CD8-positive, alpha-beta memory T cell (primary cell): ENCODE measurements at regions not wholly inside any gene's neighbourhood (a gene's known extent, or its start where the extent isn't known, plus 50 kb on each side); places are given as distances from the start of the nearest gene placed in this dataset.

Source experiments
- CTCF ChIA-PET: fragments of 350-600 bp; sonication (Branson Sonifier 250); formaldehyde crosslinking; loops from one replicate; lab custom pipeline; 2021; ENCODE audit warnings: antibody characterized with exemption; lab: Charles Lee
- POLR2A ChIA-PET: fragments of 350-600 bp; sonication (Branson Sonifier 250); formaldehyde crosslinking; loops from one replicate; lab custom pipeline; 2021; ENCODE audit warnings: antibody characterized with exemption; lab: Charles Lee
- DNase-seq, 5 donors: peaks; one replicate each; pipeline versions ENCODE4 v3.0.0 to v3.0.0-alpha.2; 2020 to 2022; ENCODE audit warnings: mixed read lengths in 1 of 5
- H3K27ac ChIP-seq: one replicate; pipeline ENCODE4 v1.7.0; 2013; ENCODE audit warnings: low read depth, mild to moderate bottlenecking, low read length, moderate library complexity
- H3K27me3 ChIP-seq: 2 replicates; pipeline ENCODE4 v1.7.0; 2013; ENCODE audit warnings: low read length, mild to moderate bottlenecking; ENCODE audit not compliant: insufficient read depth, poor library complexity, severe bottlenecking
- H3K36me3 ChIP-seq: 2 replicates; pipeline ENCODE4 v1.7.0; 2013; ENCODE audit warnings: mild to moderate bottlenecking, low read length, moderate library complexity; ENCODE audit not compliant: insufficient read depth
- H3K4me1 ChIP-seq: 2 replicates; pipeline ENCODE4 v1.7.0; 2013; ENCODE audit warnings: mild to moderate bottlenecking, low read length, moderate library complexity; ENCODE audit not compliant: insufficient read depth
- H3K4me3 ChIP-seq: 2 replicates; pipeline ENCODE4 v1.7.0; 2013; ENCODE audit warnings: mild to moderate bottlenecking, low read length
- H3K9me3 ChIP-seq: 2 replicates; pipeline ENCODE4 v1.7.0; 2013; ENCODE audit warnings: mild to moderate bottlenecking, low read length
- H3K27ac Mint-ChIP-seq, 8 donors: one replicate each; pipeline ENCODE4 v1.8.0; 2020 to 2021; ENCODE audit warnings: mixed read lengths in 8 of 8, mild to moderate bottlenecking in 6 of 8, inconsistent platforms in 3 of 8, moderate library complexity in 3 of 8
- H3K27me3 Mint-ChIP-seq, 2 donors: one replicate each; pipeline ENCODE4 v1.8.0; 2020 to 2021; ENCODE audit warnings: mixed read lengths in 2 of 2, mild to moderate bottlenecking in 1 of 2, moderate library complexity in 1 of 2
- H3K36me3 Mint-ChIP-seq, 3 donors: one replicate each; pipeline ENCODE4 v1.8.0; 2020 to 2021; ENCODE audit warnings: mixed read lengths in 3 of 3, inconsistent platforms in 1 of 3, mild to moderate bottlenecking in 1 of 3
- H3K4me1 Mint-ChIP-seq, 3 donors: one replicate each; pipeline ENCODE4 v1.8.0; 2020 to 2021; ENCODE audit warnings: mixed read lengths in 3 of 3, inconsistent platforms in 1 of 3, mild to moderate bottlenecking in 1 of 3
- H3K4me3 Mint-ChIP-seq, 7 donors: one replicate each; pipeline ENCODE4 v1.8.0; 2020 to 2021; ENCODE audit warnings: mixed read lengths in 7 of 7, mild to moderate bottlenecking in 6 of 7, moderate library complexity in 4 of 7, inconsistent platforms in 2 of 7
- H3K9me3 Mint-ChIP-seq, 5 donors: one replicate each; pipeline ENCODE4 v1.8.0; 2020 to 2022; ENCODE audit warnings: mixed read lengths in 5 of 5, mild to moderate bottlenecking in 3 of 5, moderate library complexity in 2 of 5, inconsistent platforms in 1 of 5

DNA sequence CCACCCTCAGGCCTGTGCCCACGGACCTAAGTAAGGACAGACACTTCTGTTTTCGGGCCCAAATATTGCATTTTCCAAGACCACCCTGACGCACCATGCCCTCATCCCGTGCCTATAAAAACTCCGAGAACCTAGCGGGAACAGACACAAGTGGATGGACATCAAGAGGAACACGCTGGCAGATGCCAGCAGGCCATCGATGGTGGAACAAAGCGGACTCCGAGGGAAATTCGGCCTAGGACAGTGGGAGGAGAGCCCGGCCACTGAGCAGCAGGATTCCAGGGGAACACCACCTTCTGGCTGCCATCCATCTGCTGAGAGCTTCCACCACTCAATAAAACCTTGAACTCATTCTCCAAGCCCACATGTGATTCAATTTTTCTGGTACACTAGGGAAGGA lies 243.6 kb upstream of the ZWINT start:
- POLR2A ChIA-PET: no interaction called here
- Histone ChIP-seq H3K4me1 (no peaks in the 10 kb centered on the region), H3K36me3 (no peaks in the 10 kb centered on the region), H3K27ac (no peak overlapping the region), H3K9me3 (no peaks in the 10 kb centered on the region), H3K27me3 (no peaks in the 10 kb centered on the region), H3K4me3 (no peak overlapping the region)
- Mint-ChIP-seq H3K27me3 (no peaks in the 10 kb centered on the region), H3K9me3 (peaks cover 0 to 14% (median 1%) of the 10 kb centered on the region in 5 donors), H3K27ac (no peak overlapping the region), H3K36me3 (no peaks in the 10 kb centered on the region), H3K4me1 (no peaks in the 10 kb centered on the region), H3K4me3 (no peak overlapping the region)
- CTCF ChIA-PET: no interaction called here
- DNase-seq: no peak

DNA sequence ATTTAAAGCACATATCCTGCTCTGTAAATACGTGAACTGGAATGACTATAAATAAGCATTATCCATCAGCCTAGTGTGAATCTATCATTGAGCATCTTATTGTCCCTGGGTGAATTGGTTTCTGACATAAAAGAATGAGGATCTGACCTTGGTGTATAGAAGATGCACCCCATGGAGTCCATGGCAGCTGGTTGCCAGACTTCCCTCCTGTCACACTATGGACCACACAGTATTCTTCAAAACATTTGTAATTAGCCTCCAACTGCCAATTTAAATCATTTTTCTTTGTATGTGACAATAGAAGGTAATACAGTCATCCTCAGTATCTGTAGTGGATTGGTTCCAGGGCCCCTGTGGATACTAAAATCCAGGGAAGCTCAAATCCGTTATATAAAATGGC lies 238.1 kb upstream of the ZWINT start:
- Histone ChIP-seq H3K9me3 (no peaks in the 10 kb centered on the region), H3K27me3 (no peaks in the 10 kb centered on the region), H3K27ac (no peak overlapping the region), H3K36me3 (no peaks in the 10 kb centered on the region), H3K4me1 (no peaks in the 10 kb centered on the region), H3K4me3 (no peak overlapping the region)
- Mint-ChIP-seq H3K36me3 (no peaks in the 10 kb centered on the region), H3K27me3 (no peaks in the 10 kb centered on the region), H3K4me1 (no peaks in the 10 kb centered on the region), H3K4me3 (no peak overlapping the region), H3K9me3 (peaks cover 2 to 10% (median 4%) of the 10 kb centered on the region in 5 donors), H3K27ac (no peak overlapping the region)
- ChIA-PET CTCF (no interaction called here), POLR2A (no interaction called here)
- no peak for DNase-seq

DNA sequence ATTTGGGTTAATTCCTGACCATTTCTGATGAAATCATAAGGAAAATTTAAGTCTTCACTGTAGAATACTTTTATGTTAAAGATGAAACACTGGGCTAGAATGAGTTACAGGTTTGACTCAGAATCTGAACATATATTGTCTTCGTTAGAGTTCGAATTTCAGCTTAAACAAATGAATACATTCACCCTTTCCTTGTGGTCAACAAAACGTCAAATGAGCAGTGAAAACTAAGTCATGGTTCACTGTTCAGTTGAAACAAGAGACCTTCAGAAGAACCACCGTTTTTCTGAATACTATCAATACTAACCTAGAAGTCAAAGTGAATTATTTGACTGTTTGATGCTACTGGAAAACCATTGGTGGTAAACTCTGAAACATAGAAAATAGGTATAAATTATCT lies 235.2 kb upstream of the ZWINT start:
- Mint-ChIP-seq H3K27ac (no peak overlapping the region), H3K4me1 (no peaks in the 10 kb centered on the region), H3K9me3 (peaks cover 2 to 10% (median 4%) of the 10 kb centered on the region in 5 donors), H3K36me3 (no peaks in the 10 kb centered on the region), H3K27me3 (no peaks in the 10 kb centered on the region), H3K4me3 (no peak overlapping the region)
- CTCF ChIA-PET: no interaction called here
- H3K36me3 ChIP-seq: no peaks in the 10 kb centered on the region
- H3K9me3 ChIP-seq: no peaks in the 10 kb centered on the region
- no peak overlapping the region for H3K4me3 ChIP-seq
- no peak overlapping the region for H3K27ac ChIP-seq
- no peaks in the 10 kb centered on the region for H3K4me1 ChIP-seq
- no peaks in the 10 kb centered on the region for H3K27me3 ChIP-seq
- no peak for DNase-seq
- POLR2A ChIA-PET: no interaction called here

DNA sequence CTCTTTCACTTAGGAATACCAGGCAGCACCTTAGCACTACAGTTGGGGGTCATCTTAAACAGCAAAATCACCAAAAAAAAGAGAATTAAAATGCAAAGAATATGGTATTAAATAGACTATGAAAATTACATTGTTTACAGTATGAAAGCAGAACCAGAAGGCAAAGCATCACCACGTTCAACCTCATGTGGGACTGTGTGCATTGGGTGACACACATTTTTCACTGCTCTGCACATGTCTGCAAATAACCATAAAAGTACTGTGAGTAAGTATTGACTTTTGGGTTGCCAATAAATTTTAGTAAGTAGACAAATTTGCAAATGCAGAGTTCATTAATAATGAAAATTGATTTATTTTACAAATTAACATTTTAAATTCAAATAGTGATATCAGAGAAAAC lies 232.1 kb upstream of the ZWINT start:
- Histone ChIP-seq H3K9me3 (no peaks in the 10 kb centered on the region), H3K4me3 (no peak overlapping the region), H3K36me3 (no peaks in the 10 kb centered on the region), H3K27ac (no peak overlapping the region), H3K4me1 (no peaks in the 10 kb centered on the region), H3K27me3 (no peaks in the 10 kb centered on the region)
- Mint-ChIP-seq H3K27me3 (no peaks in the 10 kb centered on the region), H3K4me3 (no peak overlapping the region), H3K27ac (no peak overlapping the region), H3K9me3 (peaks cover 2 to 10% (median 4%) of the 10 kb centered on the region in 5 donors), H3K4me1 (no peaks in the 10 kb centered on the region), H3K36me3 (no peaks in the 10 kb centered on the region)
- ChIA-PET CTCF (no interaction called here), POLR2A (no interaction called here)
- DNase-seq: no peak

DNA sequence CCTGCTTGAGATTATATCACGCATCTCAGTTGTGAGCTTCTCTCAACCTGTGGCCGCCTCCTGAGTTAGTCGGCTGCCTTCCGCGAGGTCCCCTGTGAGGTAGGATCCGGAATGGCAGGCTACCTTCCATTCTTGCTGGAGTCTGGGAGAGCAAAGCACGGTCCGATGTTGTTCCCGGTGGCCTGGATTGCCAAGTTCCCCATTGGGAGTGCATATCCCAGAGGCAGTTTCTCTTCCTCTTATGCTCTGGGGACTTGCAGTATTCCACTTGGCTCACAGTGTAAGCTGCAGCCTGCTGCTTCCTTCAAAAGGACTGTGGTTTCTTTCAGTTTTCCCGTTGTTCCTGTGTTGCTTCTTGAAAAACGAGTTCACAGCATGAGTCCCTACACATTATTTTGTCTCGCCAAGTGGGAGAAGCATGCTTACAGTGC lies 225.4 kb upstream of the ZWINT start:
- no peaks in the 10 kb centered on the region for H3K4me1 Mint-ChIP-seq
- no peaks in the 10 kb centered on the region for H3K27me3 Mint-ChIP-seq
- ChIA-PET CTCF (no interaction called here), POLR2A (interaction anchor here (0.6 kb wide), 1 partner anchor 1159 kb away, joined by 3 read pairs; no protein-coding TSS in a partner anchor)
- Histone ChIP-seq H3K36me3 (no peaks in the 10 kb centered on the region), H3K4me3 (no peak overlapping the region), H3K9me3 (no peaks in the 10 kb centered on the region), H3K4me1 (no peaks in the 10 kb centered on the region), H3K27ac (no peak overlapping the region), H3K27me3 (no peaks in the 10 kb centered on the region)
- peaks cover 0 to 2% (median 0%) of the 10 kb centered on the region in 5 donors for H3K9me3 Mint-ChIP-seq
- DNase-seq: no peak
- H3K27ac Mint-ChIP-seq: no peak overlapping the region
- H3K36me3 Mint-ChIP-seq: no peaks in the 10 kb centered on the region
- no peak overlapping the region for H3K4me3 Mint-ChIP-seq

DNA sequence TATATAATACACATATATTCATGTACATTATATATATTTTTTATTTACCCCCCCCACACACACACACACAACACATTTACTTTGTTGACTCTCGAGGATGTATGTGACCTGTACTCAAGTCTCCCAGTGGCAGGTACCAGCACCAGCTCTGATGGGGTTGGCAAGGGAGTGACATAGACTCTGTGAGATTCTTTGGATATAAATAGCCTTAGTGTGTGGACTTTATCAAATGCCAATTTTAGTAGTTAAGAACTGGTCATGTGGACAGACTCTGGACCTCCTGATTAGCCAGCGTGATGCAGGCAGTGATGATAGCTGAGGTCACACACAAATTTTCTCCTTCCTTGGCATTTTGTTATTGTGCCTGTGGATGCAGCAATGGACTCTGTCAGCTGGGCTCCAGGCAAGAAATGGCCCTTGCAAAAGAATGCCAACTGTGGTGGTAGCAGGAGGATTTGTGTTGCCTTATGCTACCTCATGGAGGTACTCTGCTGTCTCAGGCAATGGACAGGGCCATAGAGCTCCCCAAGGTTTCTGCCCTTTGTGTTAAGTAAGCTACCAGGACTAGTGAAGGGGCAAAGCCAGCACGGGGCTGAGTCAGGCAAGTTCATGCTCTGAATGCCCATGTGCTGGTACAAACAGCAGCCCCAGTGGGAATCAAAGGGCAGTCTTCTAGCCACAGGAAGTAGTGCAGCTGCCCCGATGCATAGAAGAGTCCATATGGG lies 224.6 kb upstream of the ZWINT start:
- Mint-ChIP-seq H3K27ac (no peak overlapping the region), H3K4me1 (no peaks in the 10 kb centered on the region), H3K9me3 (peaks cover 0 to 2% (median 0%) of the 10 kb centered on the region in 5 donors), H3K4me3 (no peak overlapping the region), H3K27me3 (no peaks in the 10 kb centered on the region), H3K36me3 (no peaks in the 10 kb centered on the region)
- Histone ChIP-seq H3K9me3 (no peaks in the 10 kb centered on the region), H3K4me3 (no peak overlapping the region), H3K4me1 (no peaks in the 10 kb centered on the region), H3K36me3 (no peaks in the 10 kb centered on the region), H3K27me3 (no peaks in the 10 kb centered on the region), H3K27ac (no peak overlapping the region)
- CTCF ChIA-PET: no interaction called here
- DNase-seq: no peak
- POLR2A ChIA-PET: interaction anchor here (0.6 kb wide), 1 partner anchor 1160 kb away, joined by 3 read pairs; no protein-coding TSS in a partner anchor

DNA sequence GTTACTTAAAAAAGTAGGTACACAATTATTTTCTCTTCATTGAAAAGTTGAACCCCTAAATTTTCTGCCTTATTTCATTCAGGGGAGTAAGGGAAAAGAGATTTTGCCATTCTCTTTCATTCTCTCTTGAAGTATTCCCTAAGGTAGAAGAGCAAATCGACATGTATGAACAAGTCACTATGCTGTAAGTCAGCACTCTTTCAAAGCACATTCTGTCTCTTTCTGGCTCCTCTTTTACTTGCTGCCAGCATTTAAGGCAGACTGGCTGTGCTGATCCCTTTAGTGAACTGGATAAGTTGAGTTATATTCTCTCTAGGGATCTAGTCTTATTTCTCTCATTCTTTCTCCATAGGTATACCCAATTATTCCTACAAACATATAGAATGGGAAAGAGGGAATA lies 222.3 kb upstream of the ZWINT start:
- ChIA-PET POLR2A (no interaction called here), CTCF (no interaction called here)
- H3K27ac ChIP-seq: no peak overlapping the region
- no peak overlapping the region for H3K4me3 Mint-ChIP-seq
- peaks cover 0 to 3% (median 0%) of the 10 kb centered on the region in 5 donors for H3K9me3 Mint-ChIP-seq
- no peaks in the 10 kb centered on the region for H3K36me3 ChIP-seq
- no peaks in the 10 kb centered on the region for H3K4me1 Mint-ChIP-seq
- H3K27me3 Mint-ChIP-seq: no peaks in the 10 kb centered on the region
- H3K27me3 ChIP-seq: no peaks in the 10 kb centered on the region
- no peaks in the 10 kb centered on the region for H3K9me3 ChIP-seq
- DNase-seq: no peak
- H3K4me3 ChIP-seq: no peak overlapping the region
- no peaks in the 10 kb centered on the region for H3K4me1 ChIP-seq
- no peak overlapping the region for H3K27ac Mint-ChIP-seq
- no peaks in the 10 kb centered on the region for H3K36me3 Mint-ChIP-seq

DNA sequence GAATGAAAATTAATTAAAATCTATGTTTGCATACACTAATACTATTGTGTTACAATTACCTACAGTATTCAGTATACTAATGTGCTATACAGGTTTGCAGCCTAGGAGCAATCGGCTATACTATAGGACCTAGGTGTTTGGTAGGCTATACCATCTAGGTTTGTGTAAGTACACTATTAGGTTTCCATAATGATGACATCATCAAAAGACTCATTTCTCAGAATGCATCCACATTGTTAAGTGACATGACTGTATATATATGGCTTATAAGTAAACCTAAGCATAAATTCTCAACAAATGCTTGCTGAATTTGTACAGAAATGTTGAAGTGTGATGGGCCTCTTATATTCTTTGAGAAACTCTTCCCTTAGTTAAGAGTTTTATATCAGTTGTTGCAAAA lies 206.5 kb upstream of the ZWINT start:
- no peaks in the 10 kb centered on the region for H3K36me3 ChIP-seq
- H3K27ac ChIP-seq: no peak overlapping the region
- H3K27ac Mint-ChIP-seq: no peak overlapping the region
- no peaks in the 10 kb centered on the region for H3K27me3 Mint-ChIP-seq
- H3K9me3 ChIP-seq: peaks cover 3% of the 10 kb centered on the region
- CTCF ChIA-PET: no interaction called here
- POLR2A ChIA-PET: no interaction called here
- H3K36me3 Mint-ChIP-seq: no peaks in the 10 kb centered on the region
- H3K9me3 Mint-ChIP-seq: peaks cover 4 to 32% (median 9%) of the 10 kb centered on the region in 5 donors
- H3K4me3 ChIP-seq: no peak overlapping the region
- no peak for DNase-seq
- no peak overlapping the region for H3K4me3 Mint-ChIP-seq
- H3K27me3 ChIP-seq: no peaks in the 10 kb centered on the region
- no peaks in the 10 kb centered on the region for H3K4me1 ChIP-seq
- no peaks in the 10 kb centered on the region for H3K4me1 Mint-ChIP-seq
